ENCODE measurements at regions not wholly inside any gene's neighbourhood (a gene's known extent, or its start where the extent isn't known, plus 50 kb on each side); places are given as distances from the start of the nearest gene placed in this dataset.

GRCh38 chr2:145592361-145592760 lies 1072.4 kb upstream of the ZEB2 start:
- TF ChIP-seq, protein P1, sequence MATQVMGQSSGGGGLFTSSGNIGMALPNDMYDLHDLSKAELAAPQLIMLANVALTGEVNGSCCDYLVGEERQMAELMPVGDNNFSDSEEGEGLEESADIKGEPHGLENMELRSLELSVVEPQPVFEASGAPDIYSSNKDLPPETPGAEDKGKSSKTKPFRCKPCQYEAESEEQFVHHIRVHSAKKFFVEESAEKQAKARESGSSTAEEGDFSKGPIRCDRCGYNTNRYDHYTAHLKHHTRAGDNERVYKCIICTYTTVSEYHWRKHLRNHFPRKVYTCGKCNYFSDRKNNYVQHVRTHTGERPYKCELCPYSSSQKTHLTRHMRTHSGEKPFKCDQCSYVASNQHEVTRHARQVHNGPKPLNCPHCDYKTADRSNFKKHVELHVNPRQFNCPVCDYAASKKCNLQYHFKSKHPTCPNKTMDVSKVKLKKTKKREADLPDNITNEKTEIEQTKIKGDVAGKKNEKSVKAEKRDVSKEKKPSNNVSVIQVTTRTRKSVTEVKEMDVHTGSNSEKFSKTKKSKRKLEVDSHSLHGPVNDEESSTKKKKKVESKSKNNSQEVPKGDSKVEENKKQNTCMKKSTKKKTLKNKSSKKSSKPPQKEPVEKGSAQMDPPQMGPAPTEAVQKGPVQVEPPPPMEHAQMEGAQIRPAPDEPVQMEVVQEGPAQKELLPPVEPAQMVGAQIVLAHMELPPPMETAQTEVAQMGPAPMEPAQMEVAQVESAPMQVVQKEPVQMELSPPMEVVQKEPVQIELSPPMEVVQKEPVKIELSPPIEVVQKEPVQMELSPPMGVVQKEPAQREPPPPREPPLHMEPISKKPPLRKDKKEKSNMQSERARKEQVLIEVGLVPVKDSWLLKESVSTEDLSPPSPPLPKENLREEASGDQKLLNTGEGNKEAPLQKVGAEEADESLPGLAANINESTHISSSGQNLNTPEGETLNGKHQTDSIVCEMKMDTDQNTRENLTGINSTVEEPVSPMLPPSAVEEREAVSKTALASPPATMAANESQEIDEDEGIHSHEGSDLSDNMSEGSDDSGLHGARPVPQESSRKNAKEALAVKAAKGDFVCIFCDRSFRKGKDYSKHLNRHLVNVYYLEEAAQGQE (IDR thresholded peaks at IDR 0.05; ENCODE audit: insufficient read depth in 1 of 2, low read depth in 2 of 2, low read length in 1 of 2): no peak
- TF ChIP-seq, protein P2, sequence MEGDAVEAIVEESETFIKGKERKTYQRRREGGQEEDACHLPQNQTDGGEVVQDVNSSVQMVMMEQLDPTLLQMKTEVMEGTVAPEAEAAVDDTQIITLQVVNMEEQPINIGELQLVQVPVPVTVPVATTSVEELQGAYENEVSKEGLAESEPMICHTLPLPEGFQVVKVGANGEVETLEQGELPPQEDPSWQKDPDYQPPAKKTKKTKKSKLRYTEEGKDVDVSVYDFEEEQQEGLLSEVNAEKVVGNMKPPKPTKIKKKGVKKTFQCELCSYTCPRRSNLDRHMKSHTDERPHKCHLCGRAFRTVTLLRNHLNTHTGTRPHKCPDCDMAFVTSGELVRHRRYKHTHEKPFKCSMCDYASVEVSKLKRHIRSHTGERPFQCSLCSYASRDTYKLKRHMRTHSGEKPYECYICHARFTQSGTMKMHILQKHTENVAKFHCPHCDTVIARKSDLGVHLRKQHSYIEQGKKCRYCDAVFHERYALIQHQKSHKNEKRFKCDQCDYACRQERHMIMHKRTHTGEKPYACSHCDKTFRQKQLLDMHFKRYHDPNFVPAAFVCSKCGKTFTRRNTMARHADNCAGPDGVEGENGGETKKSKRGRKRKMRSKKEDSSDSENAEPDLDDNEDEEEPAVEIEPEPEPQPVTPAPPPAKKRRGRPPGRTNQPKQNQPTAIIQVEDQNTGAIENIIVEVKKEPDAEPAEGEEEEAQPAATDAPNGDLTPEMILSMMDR (IDR thresholded peaks at IDR 0.05): no peak
